Neural cell (in vitro differentiated cells): ENCODE measurements at regions not wholly inside any gene's neighbourhood (a gene's known extent, or its start where the extent isn't known, plus 50 kb on each side); places are given as distances from the start of the nearest gene placed in this dataset.

Experiments
- H2AFZ ChIP-seq: fragments of 200-600, 300-800 bp; sonication (generic), shearing (Covaris generic); 2 replicates; pipeline ENCODE4 v1.6.0; 2014; ENCODE audit warnings: low read depth, mild to moderate bottlenecking, antibody characterized with exemption, low read length, moderate library complexity
- H3F3A ChIP-seq: fragments of 200-600 bp; shearing (Covaris generic); 2 replicates; pipeline ENCODE4 v1.6.1; 2016; ENCODE audit warnings: mild to moderate bottlenecking, moderate library complexity, mixed read lengths, antibody characterized with exemption, low read length; ENCODE audit not compliant: insufficient read depth, poor library complexity, severe bottlenecking
- H3K27ac ChIP-seq: fragments of 200-600, 300-800 bp; sonication (generic), shearing (Covaris generic); 2 replicates; pipeline ENCODE4 v1.5.1; 2014; ENCODE audit warnings: mild to moderate bottlenecking, low read length, moderate library complexity
- H3K27me3 ChIP-seq: fragments of 300-800, 200-600 bp; sonication (generic), shearing (Covaris generic); 2 replicates; pipeline ENCODE4 v1.6.0; 2014; ENCODE audit warnings: mild to moderate bottlenecking, low read depth, low read length, moderate library complexity; ENCODE audit not compliant: insufficient read depth
- H3K36me3 ChIP-seq: fragments of 300-800, 200-600 bp; sonication (generic), shearing (Covaris generic); 2 replicates; pipeline ENCODE4 v1.5.1; 2014; ENCODE audit warnings: mild to moderate bottlenecking, antibody characterized with exemption, low read length, moderate library complexity; ENCODE audit not compliant: insufficient read depth
- H3K4me2 ChIP-seq: fragments of 300-800, 200-600 bp; sonication (generic), shearing (Covaris generic); 2 replicates; pipeline ENCODE4 v1.6.0; 2014; ENCODE audit warnings: mild to moderate bottlenecking, low read length
- H3K4me3 ChIP-seq: fragments of 300-800, 200-600 bp; sonication (generic), shearing (Covaris generic); 2 replicates; pipeline ENCODE4 v1.5.1; 2014; ENCODE audit warnings: mild to moderate bottlenecking, low read length, moderate library complexity
- H3K79me2 ChIP-seq: fragments of 200-600 bp; shearing (Covaris generic); replicated peaks from 2 replicates; pipeline ENCODE4 v1.6.0; 2014; ENCODE audit warnings: mild to moderate bottlenecking, low read length, moderate library complexity; ENCODE audit not compliant: insufficient read depth
- H3K9ac ChIP-seq: fragments of 300-800, 200-600 bp; sonication (generic), shearing (Covaris generic); 2 replicates; pipeline ENCODE4 v1.6.1; 2016; ENCODE audit warnings: mild to moderate bottlenecking, low read length, mixed read lengths
- H3K9me2 ChIP-seq: fragments of 200-600 bp; shearing (Covaris generic); 2 replicates; pipeline ENCODE4 v1.6.1; 2016; ENCODE audit warnings: mild to moderate bottlenecking, low read length, mixed read lengths; ENCODE audit not compliant: insufficient read depth
- H3K9me3 ChIP-seq: fragments of 200-600, 300-800 bp; sonication (generic), shearing (Covaris generic); 2 replicates; pipeline ENCODE4 v1.6.1; 2016; ENCODE audit warnings: mild to moderate bottlenecking, mixed run types, low read length, moderate library complexity, mixed read lengths
- H4K20me1 ChIP-seq: fragments of 200-600 bp; shearing (Covaris generic); 2 replicates; pipeline ENCODE4 v1.6.1; 2016; ENCODE audit warnings: mild to moderate bottlenecking, mixed run types; ENCODE audit not compliant: insufficient read depth
- EP300 ChIP-seq: fragments of 450-650 bp; conservative IDR thresholded peaks from 2 replicates; pipeline ENCODE4 v1.6.1; 2014; ENCODE audit warnings: antibody characterized with exemption, mild to moderate bottlenecking, moderate library complexity; ENCODE audit not compliant: poor library complexity, severe bottlenecking
- EZH2 ChIP-seq: fragments of 200-600, 300-800 bp; shearing (Covaris generic), sonication (generic); IDR thresholded peaks from 2 replicates; pipeline ENCODE4 v1.6.1; 2014; ENCODE audit warnings: antibody characterized with exemption, low read length, borderline replicate concordance, mild to moderate bottlenecking; ENCODE audit not compliant: insufficient read depth, poor library complexity, severe bottlenecking
- MXI1 ChIP-seq: fragments of 450-650 bp; conservative IDR thresholded peaks from 2 replicates; pipeline ENCODE4 v1.6.1; 2014; ENCODE audit warnings: antibody characterized with exemption, mild to moderate bottlenecking; ENCODE audit not compliant: poor library complexity, severe bottlenecking
- POLR2AphosphoS5 ChIP-seq: IDR thresholded peaks from 2 replicates; pipeline ENCODE4 v1.6.1; 2012
- RAD21 ChIP-seq: fragments of 450-650 bp; conservative IDR thresholded peaks from 2 replicates; pipeline ENCODE4 v1.6.1; 2014; ENCODE audit warnings: antibody characterized with exemption, mild to moderate bottlenecking, moderate library complexity
- SMC3 ChIP-seq: fragments of 450-650 bp; conservative IDR thresholded peaks from 2 replicates; pipeline ENCODE4 v1.6.1; 2014; ENCODE audit warnings: antibody characterized with exemption, mild to moderate bottlenecking, moderate library complexity; ENCODE audit not compliant: poor library complexity
- TAF1 ChIP-seq: IDR thresholded peaks from 2 replicates; pipeline ENCODE4 v1.6.1; 2012; ENCODE audit warnings: low read depth
- TF ChIP-seq, protein P1 (sequence below): IDR thresholded peaks from 2 replicates; pipeline ENCODE4 v1.6.1; 2012; ENCODE audit warnings: borderline replicate concordance
- TF ChIP-seq, protein P2 (sequence below): fragments of 450-650 bp; IDR thresholded peaks from 2 replicates; pipeline ENCODE4 v1.5.1; 2014; ENCODE audit warnings: antibody characterized with exemption, mild to moderate bottlenecking, moderate library complexity; ENCODE audit not compliant: poor library complexity, severe bottlenecking

DNA sequence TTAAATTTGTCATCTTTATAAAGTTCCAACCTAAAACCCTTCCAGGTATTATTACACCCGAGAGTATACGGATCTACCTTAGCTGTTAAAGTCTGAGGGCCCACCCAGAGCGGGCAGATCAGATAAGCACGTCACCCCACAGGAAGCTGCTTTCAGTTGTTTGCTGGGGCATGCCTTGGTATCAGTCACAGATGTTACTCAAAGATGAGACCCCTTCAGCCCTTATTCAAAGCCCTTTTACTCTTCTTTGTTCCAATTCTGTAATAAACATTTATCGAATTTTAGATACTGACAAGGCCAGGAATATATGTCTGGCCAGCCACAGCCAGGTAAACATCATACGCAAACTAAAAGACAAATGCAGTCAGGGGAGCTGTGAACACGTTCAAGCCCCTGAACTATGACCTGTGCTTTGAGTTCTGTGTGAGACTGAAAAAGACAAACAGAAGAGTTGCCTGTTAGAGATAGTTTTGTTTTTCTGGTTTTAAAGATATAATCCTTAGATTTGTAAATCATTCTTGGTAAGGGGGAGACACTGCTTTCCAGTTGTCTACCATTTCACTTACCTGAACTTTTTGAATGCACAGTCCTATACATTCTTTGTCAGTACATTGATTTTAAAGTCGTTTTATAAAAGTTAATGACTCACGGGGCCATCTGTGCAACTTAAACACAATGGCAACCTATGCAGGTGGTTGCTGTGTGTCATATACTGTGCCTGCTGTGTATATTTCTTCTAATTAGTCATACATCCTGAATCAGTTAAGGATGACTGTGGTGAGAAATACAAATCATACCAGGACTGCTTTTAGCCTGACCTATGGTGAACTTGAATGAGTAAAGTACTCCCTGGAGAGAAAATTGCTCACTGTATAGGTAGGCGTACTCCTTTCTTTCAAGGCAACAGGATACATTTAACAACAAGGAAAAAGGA is 100.5 kb upstream of the ITPRID2 start:
- Histone ChIP-seq H2AFZ (no peak overlapping the region), H3K9me3 (no peaks in the 10 kb centered on the region), H3K79me2 (no peaks in the 10 kb centered on the region), H3K4me3 (no peak overlapping the region), H3K4me2 (no peak overlapping the region), H3K9me2 (no peaks in the 10 kb centered on the region), H3K27ac (no peak overlapping the region), H3F3A (no peaks in the 10 kb centered on the region), H3K27me3 (no peaks in the 10 kb centered on the region), H3K36me3 (no peaks in the 10 kb centered on the region), H3K9ac (no peak overlapping the region), H4K20me1 (no peaks in the 10 kb centered on the region)
- TF ChIP-seq EZH2, result no peak
- TF ChIP-seq RAD21, result no peak
- no peak for TF ChIP-seq EP300
- TF ChIP-seq POLR2AphosphoS5, result peak; percentile 19
- TF ChIP-seq, protein P1, sequence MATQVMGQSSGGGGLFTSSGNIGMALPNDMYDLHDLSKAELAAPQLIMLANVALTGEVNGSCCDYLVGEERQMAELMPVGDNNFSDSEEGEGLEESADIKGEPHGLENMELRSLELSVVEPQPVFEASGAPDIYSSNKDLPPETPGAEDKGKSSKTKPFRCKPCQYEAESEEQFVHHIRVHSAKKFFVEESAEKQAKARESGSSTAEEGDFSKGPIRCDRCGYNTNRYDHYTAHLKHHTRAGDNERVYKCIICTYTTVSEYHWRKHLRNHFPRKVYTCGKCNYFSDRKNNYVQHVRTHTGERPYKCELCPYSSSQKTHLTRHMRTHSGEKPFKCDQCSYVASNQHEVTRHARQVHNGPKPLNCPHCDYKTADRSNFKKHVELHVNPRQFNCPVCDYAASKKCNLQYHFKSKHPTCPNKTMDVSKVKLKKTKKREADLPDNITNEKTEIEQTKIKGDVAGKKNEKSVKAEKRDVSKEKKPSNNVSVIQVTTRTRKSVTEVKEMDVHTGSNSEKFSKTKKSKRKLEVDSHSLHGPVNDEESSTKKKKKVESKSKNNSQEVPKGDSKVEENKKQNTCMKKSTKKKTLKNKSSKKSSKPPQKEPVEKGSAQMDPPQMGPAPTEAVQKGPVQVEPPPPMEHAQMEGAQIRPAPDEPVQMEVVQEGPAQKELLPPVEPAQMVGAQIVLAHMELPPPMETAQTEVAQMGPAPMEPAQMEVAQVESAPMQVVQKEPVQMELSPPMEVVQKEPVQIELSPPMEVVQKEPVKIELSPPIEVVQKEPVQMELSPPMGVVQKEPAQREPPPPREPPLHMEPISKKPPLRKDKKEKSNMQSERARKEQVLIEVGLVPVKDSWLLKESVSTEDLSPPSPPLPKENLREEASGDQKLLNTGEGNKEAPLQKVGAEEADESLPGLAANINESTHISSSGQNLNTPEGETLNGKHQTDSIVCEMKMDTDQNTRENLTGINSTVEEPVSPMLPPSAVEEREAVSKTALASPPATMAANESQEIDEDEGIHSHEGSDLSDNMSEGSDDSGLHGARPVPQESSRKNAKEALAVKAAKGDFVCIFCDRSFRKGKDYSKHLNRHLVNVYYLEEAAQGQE, result no peak
- TF ChIP-seq, protein P2, sequence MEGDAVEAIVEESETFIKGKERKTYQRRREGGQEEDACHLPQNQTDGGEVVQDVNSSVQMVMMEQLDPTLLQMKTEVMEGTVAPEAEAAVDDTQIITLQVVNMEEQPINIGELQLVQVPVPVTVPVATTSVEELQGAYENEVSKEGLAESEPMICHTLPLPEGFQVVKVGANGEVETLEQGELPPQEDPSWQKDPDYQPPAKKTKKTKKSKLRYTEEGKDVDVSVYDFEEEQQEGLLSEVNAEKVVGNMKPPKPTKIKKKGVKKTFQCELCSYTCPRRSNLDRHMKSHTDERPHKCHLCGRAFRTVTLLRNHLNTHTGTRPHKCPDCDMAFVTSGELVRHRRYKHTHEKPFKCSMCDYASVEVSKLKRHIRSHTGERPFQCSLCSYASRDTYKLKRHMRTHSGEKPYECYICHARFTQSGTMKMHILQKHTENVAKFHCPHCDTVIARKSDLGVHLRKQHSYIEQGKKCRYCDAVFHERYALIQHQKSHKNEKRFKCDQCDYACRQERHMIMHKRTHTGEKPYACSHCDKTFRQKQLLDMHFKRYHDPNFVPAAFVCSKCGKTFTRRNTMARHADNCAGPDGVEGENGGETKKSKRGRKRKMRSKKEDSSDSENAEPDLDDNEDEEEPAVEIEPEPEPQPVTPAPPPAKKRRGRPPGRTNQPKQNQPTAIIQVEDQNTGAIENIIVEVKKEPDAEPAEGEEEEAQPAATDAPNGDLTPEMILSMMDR, result no peak
- no peak for TF ChIP-seq SMC3
- no peak for TF ChIP-seq MXI1

DNA sequence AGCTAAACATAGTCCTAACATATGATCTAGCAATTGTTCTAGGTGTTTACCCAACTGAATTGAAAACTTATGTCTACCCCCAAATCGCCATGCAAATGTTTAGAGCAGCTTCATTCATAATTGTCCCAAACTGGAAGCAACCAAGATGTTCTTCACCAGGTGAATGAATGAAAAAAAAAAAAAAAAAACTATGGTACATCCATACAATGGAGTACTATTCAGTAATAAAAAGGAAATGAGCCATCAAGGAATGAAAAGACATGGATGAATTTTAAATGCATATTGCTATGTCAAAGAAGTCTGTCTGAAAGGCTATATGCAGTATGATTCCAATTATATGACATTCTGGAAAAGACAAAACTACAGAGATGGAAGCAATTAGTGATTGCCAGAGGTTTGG is 98.6 kb upstream of the ITPRID2 start:
- Histone ChIP-seq H3K27me3 (no peaks in the 10 kb centered on the region), H3K36me3 (no peaks in the 10 kb centered on the region), H3K9ac (no peak overlapping the region), H3F3A (no peaks in the 10 kb centered on the region), H3K79me2 (no peaks in the 10 kb centered on the region), H4K20me1 (no peaks in the 10 kb centered on the region), H3K27ac (no peak overlapping the region), H2AFZ (no peak overlapping the region), H3K9me2 (no peaks in the 10 kb centered on the region), H3K9me3 (no peaks in the 10 kb centered on the region), H3K4me3 (no peak overlapping the region), H3K4me2 (no peak overlapping the region)
- TF ChIP-seq, protein P1, result no peak
- no peak for TF ChIP-seq EZH2
- TF ChIP-seq POLR2AphosphoS5, result no peak
- no peak for TF ChIP-seq EP300
- TF ChIP-seq, protein P2, result no peak
- no peak for TF ChIP-seq TAF1
- TF ChIP-seq SMC3, result no peak
- TF ChIP-seq RAD21, result no peak
- TF ChIP-seq MXI1, result no peak
